Loucy (cell line): ENCODE measurements at regions not wholly inside any gene's neighbourhood (a gene's known extent, or its start where the extent isn't known, plus 50 kb on each side); places are given as distances from the start of the nearest gene placed in this dataset.
"Not testable (repeated sequence)": the region's sequence is repeated elsewhere in the genome, so short reads cannot be mapped to it uniquely, and the experiment has no call there.

Experiments used
- H2AFZ ChIP-seq: fragments of 200-600 bp; sonication (generic); 2 replicates; pipeline ENCODE4 v1.6.0; 2016; ENCODE audit warnings: antibody characterized with exemption, mild to moderate bottlenecking, low read length, moderate library complexity
- H3F3A ChIP-seq: fragments of 200-600 bp; 2 replicates; pipeline ENCODE4 v1.6.0; 2016; ENCODE audit warnings: antibody characterized with exemption, low read depth, mild to moderate bottlenecking
- H3K27me3 ChIP-seq: fragments of 200-600 bp; sonication (generic); 2 replicates; pipeline ENCODE4 v1.6.1; 2014; ENCODE audit warnings: low read length, mild to moderate bottlenecking; ENCODE audit not compliant: insufficient read depth, poor library complexity, severe bottlenecking
- H3K36me3 ChIP-seq: fragments of 200-600 bp; sonication (generic); 2 replicates; pipeline ENCODE4 v1.6.1; 2016; ENCODE audit warnings: low read length; ENCODE audit not compliant: insufficient read depth
- H3K4me1 ChIP-seq: fragments of 200-600 bp; sonication (generic); 2 replicates; pipeline ENCODE4 v1.5.1; 2014; ENCODE audit warnings: low read length, mild to moderate bottlenecking; ENCODE audit not compliant: insufficient read depth, poor library complexity, severe bottlenecking
- H3K4me2 ChIP-seq: fragments of 200-600 bp; sonication (generic); 2 replicates; pipeline ENCODE4 v1.6.0; 2014; ENCODE audit warnings: antibody characterized with exemption, low read length, low read depth, mild to moderate bottlenecking; ENCODE audit not compliant: poor library complexity, severe bottlenecking
- H3K4me3 ChIP-seq: fragments of 200-600 bp; sonication (generic); 2 replicates; pipeline ENCODE4 v1.5.1; 2014; ENCODE audit warnings: low read length, mild to moderate bottlenecking, mixed read lengths; ENCODE audit not compliant: poor library complexity, severe bottlenecking
- H3K79me2 ChIP-seq: fragments of 200-600 bp; sonication (generic); 2 replicates; pipeline ENCODE4 v1.6.1; 2014; ENCODE audit warnings: low read length; ENCODE audit not compliant: insufficient read depth
- H3K9ac ChIP-seq: fragments of 200-600 bp; sonication (generic); 2 replicates; pipeline ENCODE4 v1.6.0; 2014; ENCODE audit warnings: mild to moderate bottlenecking, low read depth, low read length, moderate library complexity; ENCODE audit not compliant: poor library complexity, severe bottlenecking
- H3K9me2 ChIP-seq: fragments of 200-600 bp; sonication (generic); replicated peaks from 2 replicates; pipeline ENCODE4 v1.6.1; 2016; ENCODE audit warnings: low read depth, low read length, mixed read lengths
- H3K9me3 ChIP-seq: fragments of 200-600 bp; sonication (generic); 2 replicates; pipeline ENCODE4 v1.6.1; 2014; ENCODE audit warnings: mild to moderate bottlenecking, antibody characterized with exemption, low read length, low read depth; ENCODE audit not compliant: insufficient read depth
- H4K20me1 ChIP-seq: fragments of 200-600 bp; sonication (generic); 2 replicates; pipeline ENCODE4 v1.6.0; 2014; ENCODE audit warnings: antibody characterized with exemption, low read length, mild to moderate bottlenecking; ENCODE audit not compliant: insufficient read depth, poor library complexity, severe bottlenecking
- CTCF ChIP-seq: fragments of 200-600 bp; sonication (generic); conservative IDR thresholded peaks from 2 replicates; pipeline ENCODE4 v1.5.1; 2014; ENCODE audit warnings: mild to moderate bottlenecking, antibody characterized with exemption, low read length
- EZH2phosphoT487 ChIP-seq: fragments of 200-600 bp; IDR thresholded peaks from 2 replicates; pipeline ENCODE4 v1.6.1; 2018; ENCODE audit warnings: antibody characterized with exemption, mild to moderate bottlenecking, moderate library complexity, borderline replicate concordance

GRCh38 chr4:3612934-3613333 is 80.7 kb upstream of the LRPAP1 start:
- H3K4me1 ChIP-seq: no peaks in the 10 kb centered on the region
- H3K4me2 ChIP-seq: no peak overlapping the region
- TF ChIP-seq EZH2phosphoT487: no peak
- no peak for TF ChIP-seq CTCF
- no peaks in the 10 kb centered on the region for H3K36me3 ChIP-seq
- no peak overlapping the region for H3K4me3 ChIP-seq
- H3K9me3 ChIP-seq: no peaks in the 10 kb centered on the region; the same call in 1 of the 2 replicates
- H4K20me1 ChIP-seq: no peaks in the 10 kb centered on the region
- H3K9ac ChIP-seq: no peak overlapping the region
- no peaks in the 10 kb centered on the region for H3K27me3 ChIP-seq
- no peaks in the 10 kb centered on the region for H3K79me2 ChIP-seq
- H3F3A ChIP-seq: no peaks in the 10 kb centered on the region
- no peaks in the 10 kb centered on the region for H3K9me2 ChIP-seq
- no peak overlapping the region for H2AFZ ChIP-seq

- Histone ChIP-seq H3K36me3 (no peaks in the 10 kb centered on the region), H3K9me3 (no peaks in the 10 kb centered on the region; the same call in 1 of the 2 replicates), H3K4me1 (no peaks in the 10 kb centered on the region), H4K20me1 (no peaks in the 10 kb centered on the region), H3K4me3 (no peak overlapping the region), H3K9ac (no peak overlapping the region), H3K9me2 (no peaks in the 10 kb centered on the region), H3K79me2 (no peaks in the 10 kb centered on the region), H3F3A (no peaks in the 10 kb centered on the region), H3K27me3 (no peaks in the 10 kb centered on the region), H3K4me2 (no peak overlapping the region), H2AFZ (no peak overlapping the region)
- no peak for TF ChIP-seq CTCF
- no peak for TF ChIP-seq EZH2phosphoT487
These were observed 80.1 kb upstream of the LRPAP1 start for GRCh38 chr4:3612281-3612680.

- Histone ChIP-seq H3K27me3 (no peaks in the 10 kb centered on the region), H2AFZ (no peak overlapping the region), H3K9me3 (no peaks in the 10 kb centered on the region; the same call in 1 of the 2 replicates), H3K4me1 (no peaks in the 10 kb centered on the region), H3K4me3 (no peak overlapping the region), H3F3A (no peaks in the 10 kb centered on the region), H3K36me3 (no peaks in the 10 kb centered on the region), H3K9ac (no peak overlapping the region), H3K79me2 (no peaks in the 10 kb centered on the region), H3K9me2 (no peaks in the 10 kb centered on the region), H3K4me2 (no peak overlapping the region), H4K20me1 (no peaks in the 10 kb centered on the region)
- no peak for TF ChIP-seq EZH2phosphoT487
- no peak for TF ChIP-seq CTCF
These were observed 79.6 kb upstream of the LRPAP1 start for GRCh38 chr4:3611778-3612177.

- not testable (repeated sequence) for H3K4me1 ChIP-seq, H3K9ac ChIP-seq, H3K79me2 ChIP-seq, H3F3A ChIP-seq, H3K4me3 ChIP-seq, H3K9me2 ChIP-seq, H4K20me1 ChIP-seq, H3K36me3 ChIP-seq, H2AFZ ChIP-seq, H3K9me3 ChIP-seq, H3K27me3 ChIP-seq, H3K4me2 ChIP-seq
These were observed 78.6 kb upstream of the LRPAP1 start for GRCh38 chr4:3610851-3611250.

GRCh38 chr4:3609905-3610304 is 77.7 kb upstream of the LRPAP1 start:
- H3F3A ChIP-seq, H3K4me3 ChIP-seq, H3K79me2 ChIP-seq, H3K9me3 ChIP-seq, H3K4me1 ChIP-seq, H3K36me3 ChIP-seq, H3K27me3 ChIP-seq, H2AFZ ChIP-seq, H3K9ac ChIP-seq, H3K9me2 ChIP-seq, H3K4me2 ChIP-seq, H4K20me1 ChIP-seq: not testable (repeated sequence)
